Brain microvascular endothelial cell (primary cell): ENCODE measurements at regions not wholly inside any gene's neighbourhood (a gene's known extent, or its start where the extent isn't known, plus 50 kb on each side); places are given as distances from the start of the nearest gene placed in this dataset.

Source experiments
- DNase-seq: peaks from one replicate; pipeline ENCODE4 v3.0.0-alpha.2; 2020
- H3K27ac ChIP-seq: fragments of 250-450 bp; sonication (Bioruptor Pico); 2 replicates; pipeline ENCODE4 v1.5.1; 2020; ENCODE audit warnings: mild to moderate bottlenecking, moderate library complexity
- H3K27me3 ChIP-seq: fragments of 250-450 bp; sonication (Bioruptor Pico); replicated peaks from 2 replicates; pipeline ENCODE4 v1.5.1; 2020; ENCODE audit warnings: mild to moderate bottlenecking
- H3K36me3 ChIP-seq: fragments of 250-450 bp; sonication (Bioruptor Pico); replicated peaks from 2 replicates; pipeline ENCODE4 v1.5.1; 2020; ENCODE audit warnings: mild to moderate bottlenecking
- H3K4me3 ChIP-seq: 2 replicates; pipeline ENCODE4 v1.5.1; 2011; ENCODE audit warnings: low read depth, mild to moderate bottlenecking, control low read depth, low read length, moderate library complexity
- in situ Hi-C: cut with HindIII; loops from 2 replicates; pipeline ENCODE4 v1.10.0; 2017; ENCODE audit warnings: low sequenced_read_pairs, low pct_ligation_motif_present
- TF ChIP-seq, protein P1 (sequence below): IDR thresholded peaks from 2 replicates; pipeline ENCODE4 v1.5.1; 2011; ENCODE audit warnings: low read depth, mild to moderate bottlenecking, moderate library complexity, low read length, control low read depth, inconsistent platforms; ENCODE audit errors: missing control alignments

DNA sequence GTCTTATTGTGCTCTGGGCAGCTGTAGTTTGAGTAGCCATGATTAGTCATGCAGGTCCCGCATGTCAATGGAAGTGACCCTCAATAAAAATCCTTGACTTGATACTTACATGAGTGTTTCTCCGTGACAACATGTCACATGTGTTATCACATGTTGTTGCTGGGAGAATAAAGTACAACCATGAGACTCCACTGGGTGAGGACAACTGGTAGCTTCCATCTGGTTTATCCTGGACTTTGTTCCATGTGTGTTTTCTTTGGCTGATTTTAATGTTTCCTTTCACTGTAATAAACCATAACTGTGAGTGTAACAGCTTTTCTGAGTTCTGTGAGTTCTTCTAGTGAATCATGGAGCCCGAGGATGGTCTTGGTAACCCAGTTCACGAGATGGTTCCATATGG is 63.1 kb upstream of the NDN start:
- in situ Hi-C loops: no loop called here
- Histone ChIP-seq H3K27ac (no peak overlapping the region), H3K4me3 (no peak overlapping the region), H3K36me3 (no peaks in the 10 kb centered on the region), H3K27me3 (no peaks in the 10 kb centered on the region)
- DNase-seq: no peak
- TF ChIP-seq, protein P1, sequence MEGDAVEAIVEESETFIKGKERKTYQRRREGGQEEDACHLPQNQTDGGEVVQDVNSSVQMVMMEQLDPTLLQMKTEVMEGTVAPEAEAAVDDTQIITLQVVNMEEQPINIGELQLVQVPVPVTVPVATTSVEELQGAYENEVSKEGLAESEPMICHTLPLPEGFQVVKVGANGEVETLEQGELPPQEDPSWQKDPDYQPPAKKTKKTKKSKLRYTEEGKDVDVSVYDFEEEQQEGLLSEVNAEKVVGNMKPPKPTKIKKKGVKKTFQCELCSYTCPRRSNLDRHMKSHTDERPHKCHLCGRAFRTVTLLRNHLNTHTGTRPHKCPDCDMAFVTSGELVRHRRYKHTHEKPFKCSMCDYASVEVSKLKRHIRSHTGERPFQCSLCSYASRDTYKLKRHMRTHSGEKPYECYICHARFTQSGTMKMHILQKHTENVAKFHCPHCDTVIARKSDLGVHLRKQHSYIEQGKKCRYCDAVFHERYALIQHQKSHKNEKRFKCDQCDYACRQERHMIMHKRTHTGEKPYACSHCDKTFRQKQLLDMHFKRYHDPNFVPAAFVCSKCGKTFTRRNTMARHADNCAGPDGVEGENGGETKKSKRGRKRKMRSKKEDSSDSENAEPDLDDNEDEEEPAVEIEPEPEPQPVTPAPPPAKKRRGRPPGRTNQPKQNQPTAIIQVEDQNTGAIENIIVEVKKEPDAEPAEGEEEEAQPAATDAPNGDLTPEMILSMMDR: no peak

DNA sequence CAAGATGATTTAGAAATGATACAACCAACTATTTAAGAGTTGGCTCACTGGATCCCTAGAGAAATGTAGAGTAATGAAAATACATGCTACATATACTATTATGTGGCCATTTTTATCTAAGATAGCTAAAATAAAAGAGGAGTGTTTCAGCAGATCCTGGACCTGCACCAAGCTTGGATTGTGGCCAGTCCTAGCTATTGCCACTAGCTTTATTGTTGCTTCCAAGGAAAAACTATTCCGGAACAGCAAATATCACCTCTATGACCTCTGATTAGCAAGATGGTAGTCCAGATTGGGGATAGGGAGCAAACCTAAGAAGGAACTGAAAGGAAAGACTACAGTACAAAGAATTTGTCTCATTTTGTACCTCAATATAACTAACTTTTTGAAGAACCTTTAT is 63.7 kb upstream of the NDN start:
- TF ChIP-seq, protein P1: no peak
- DNase-seq: no peak
- in situ Hi-C loops: no loop called here

DNA sequence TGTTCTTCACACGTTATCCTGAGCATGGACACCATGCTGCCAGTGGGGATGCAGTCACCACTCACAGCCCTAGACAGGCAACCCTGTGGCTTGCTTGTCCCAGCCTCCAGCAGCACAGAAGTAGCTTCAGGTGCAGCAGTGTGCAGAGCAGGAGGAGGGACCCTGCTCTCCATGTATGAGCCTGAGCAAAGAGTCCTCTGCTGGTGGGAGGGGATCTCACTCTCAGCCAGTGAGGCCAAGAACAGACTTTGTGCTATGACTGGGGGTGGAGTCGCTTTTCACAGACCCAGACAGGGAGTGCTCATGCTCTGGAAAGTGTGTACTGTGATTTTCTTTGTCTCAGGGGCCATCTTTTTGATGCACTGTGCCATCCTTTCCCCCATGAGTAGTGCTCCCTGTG is 66.1 kb upstream of the NDN start:
- no peaks in the 10 kb centered on the region for H3K27me3 ChIP-seq
- no peak overlapping the region for H3K27ac ChIP-seq
- TF ChIP-seq, protein P1: no peak
- in situ Hi-C loops: no loop called here
- no peak for DNase-seq
- H3K36me3 ChIP-seq: no peaks in the 10 kb centered on the region
- no peak overlapping the region for H3K4me3 ChIP-seq

More for the DNA sequence above, 63.7 kb upstream of the NDN start:
- H3K4me3 ChIP-seq: no peak overlapping the region
- no peaks in the 10 kb centered on the region for H3K36me3 ChIP-seq
- no peak overlapping the region for H3K27ac ChIP-seq
- H3K27me3 ChIP-seq: no peaks in the 10 kb centered on the region

DNA sequence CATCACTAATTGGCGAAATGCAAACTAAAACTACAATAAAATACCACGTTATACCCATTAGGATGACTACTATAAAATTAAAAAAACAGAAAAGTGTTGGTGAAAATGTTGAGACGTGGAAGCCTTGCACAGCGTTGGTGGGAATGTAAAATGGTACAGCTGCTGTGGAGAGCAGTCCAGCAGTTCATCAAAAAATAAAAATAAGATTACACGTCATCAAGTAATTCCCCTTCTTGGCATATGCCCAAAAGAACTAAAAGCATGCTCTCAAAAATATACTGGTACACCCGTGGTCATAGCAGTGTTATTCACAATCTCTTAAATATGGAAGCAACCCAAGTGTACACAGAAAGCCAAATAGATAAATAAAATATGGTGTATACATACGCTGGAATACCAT is 71.8 kb upstream of the NDN start:
- Histone ChIP-seq H3K36me3 (no peaks in the 10 kb centered on the region), H3K4me3 (no peak overlapping the region), H3K27me3 (no peaks in the 10 kb centered on the region), H3K27ac (no peak overlapping the region)
- TF ChIP-seq, protein P1: no peak
- no peak for DNase-seq
- in situ Hi-C loops: no loop called here

DNA sequence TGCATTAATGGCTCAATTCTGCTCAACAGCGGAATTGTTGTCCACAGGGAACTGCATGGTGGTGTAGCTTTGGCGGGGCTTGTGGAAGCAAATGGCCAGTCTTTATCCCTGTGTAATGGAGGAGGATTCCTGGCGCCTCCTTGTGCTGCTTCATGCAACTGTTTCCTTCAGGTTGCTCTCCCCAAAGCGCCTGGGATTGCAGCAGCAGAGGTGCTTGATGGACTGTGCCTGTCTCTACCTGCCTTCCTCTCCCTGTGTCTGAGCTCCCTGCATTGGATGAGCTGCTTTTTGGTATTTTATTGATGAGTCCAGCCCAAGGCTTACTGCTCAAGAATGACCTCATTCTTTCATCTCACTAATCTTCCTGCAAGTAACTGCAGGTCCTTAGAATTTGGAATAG is 72.9 kb upstream of the NDN start:
- Histone ChIP-seq H3K27ac (no peak overlapping the region), H3K27me3 (no peaks in the 10 kb centered on the region), H3K4me3 (no peak overlapping the region), H3K36me3 (no peaks in the 10 kb centered on the region)
- DNase-seq: no peak
- TF ChIP-seq, protein P1: no peak
- in situ Hi-C loops: no loop called here

DNA sequence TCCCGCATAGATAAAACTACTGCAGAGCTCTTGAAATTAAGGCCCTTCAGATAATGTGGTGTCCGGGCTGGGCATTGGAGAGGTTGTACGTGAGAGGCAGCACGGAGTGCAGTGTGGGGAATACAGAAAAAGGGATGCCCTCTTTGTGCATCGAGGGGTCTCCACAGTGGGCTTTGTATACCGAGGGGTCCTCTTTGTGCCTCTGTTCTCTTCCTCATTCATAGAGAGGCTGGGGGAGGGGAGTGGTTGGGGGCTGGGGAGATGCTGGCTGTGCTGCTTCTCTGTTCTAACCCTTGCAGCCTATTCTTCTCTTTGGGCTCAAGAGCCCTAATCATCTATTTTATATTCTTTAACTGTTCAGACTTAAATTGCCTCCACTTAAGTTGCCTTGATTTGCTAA is 74.3 kb upstream of the NDN start:
- in situ Hi-C loops: no loop called here
- TF ChIP-seq, protein P1: no peak
- Histone ChIP-seq H3K4me3 (no peak overlapping the region), H3K27me3 (no peaks in the 10 kb centered on the region), H3K27ac (no peak overlapping the region), H3K36me3 (no peaks in the 10 kb centered on the region)
- no peak for DNase-seq
